ENCODE measurements at regions not wholly inside any gene's neighbourhood (a gene's known extent, or its start where the extent isn't known, plus 50 kb on each side); places are given as distances from the start of the nearest gene placed in this dataset.

GRCh38 chr2:240284503-240285259 lies 144.2 kb upstream of the OTOS start:
- no peak for DNase-seq (ENCODE audit: low read depth in 2 of 2)

- no peak for DNase-seq (ENCODE audit: low read depth in 2 of 2)
Measured at GRCh38 chr2:240285725-240286124, 145.3 kb upstream of the OTOS start.

- no peak for DNase-seq (ENCODE audit: low read depth in 2 of 2)
Measured at GRCh38 chr2:240286596-240286995, 146.1 kb upstream of the OTOS start.

- no peak for DNase-seq (ENCODE audit: low read depth in 2 of 2)
Measured at GRCh38 chr2:240287011-240287410, 146.6 kb upstream of the OTOS start.

- DNase-seq (ENCODE audit: low read depth in 2 of 2) = no peak
Measured at GRCh38 chr2:240287496-240288086, 147.1 kb upstream of the OTOS start.

- no peak for DNase-seq (ENCODE audit: low read depth in 2 of 2)
Measured at GRCh38 chr2:240288087-240288521, 147.4 kb upstream of the GPC1 start.

GRCh38 chr2:240289701-240290431 lies 145.6 kb upstream of the GPC1 start:
- no peak for DNase-seq (ENCODE audit: low read depth in 2 of 2)

GRCh38 chr2:240290432-240291336 lies 144.8 kb upstream of the GPC1 start:
- DNase-seq (ENCODE audit: low read depth in 2 of 2) = no peak

- DNase-seq (ENCODE audit: low read depth in 2 of 2) = no peak
Measured at GRCh38 chr2:240291337-240292034, 144.0 kb upstream of the GPC1 start.

GRCh38 chr2:240292035-240292574 lies 143.4 kb upstream of the GPC1 start:
- no peak for DNase-seq (ENCODE audit: low read depth in 2 of 2)

GRCh38 chr2:240292619-240293525 lies 142.6 kb upstream of the GPC1 start:
- DNase-seq (ENCODE audit: low read depth in 2 of 2) = no peak

GRCh38 chr2:240293557-240294461 lies 141.7 kb upstream of the GPC1 start:
- no peak for DNase-seq (ENCODE audit: low read depth in 2 of 2)

GRCh38 chr2:240294514-240294913 lies 140.9 kb upstream of the GPC1 start:
- DNase-seq (ENCODE audit: low read depth in 2 of 2) = no peak

GRCh38 chr2:240295256-240296103 lies 140.0 kb upstream of the GPC1 start:
- DNase-seq (ENCODE audit: low read depth in 2 of 2) = no peak

GRCh38 chr2:240296104-240296406 lies 139.4 kb upstream of the GPC1 start:
- no peak for DNase-seq (ENCODE audit: low read depth in 2 of 2)

GRCh38 chr2:240296476-240297255 lies 138.8 kb upstream of the GPC1 start:
- no peak for DNase-seq (ENCODE audit: low read depth in 2 of 2)

Data from fibroblast of skin of left biceps (primary cell).